ENCODE measurements at regions not wholly inside any gene's neighbourhood (a gene's known extent, or its start where the extent isn't known, plus 50 kb on each side); places are given as distances from the start of the nearest gene placed in this dataset.
"Not testable (repeated sequence)": the region's sequence is repeated elsewhere in the genome, so short reads cannot be mapped to it uniquely, and the experiment has no call there.

GRCh38 chr15:38799202-38799601, 234.6 kb upstream of the RASGRP1 start:
- DNase-seq (ENCODE audit: low read depth in 2 of 2) = not testable (repeated sequence)

- peak in 1 of 2 experiments; percentile 26 for DNase-seq (ENCODE audit: low read depth in 2 of 2)
Observed at GRCh38 chr15:38809621-38810020, 245.0 kb upstream of the RASGRP1 start.

- DNase-seq (ENCODE audit: low read depth in 2 of 2) = no peak
Observed at GRCh38 chr15:38810686-38811085, 246.1 kb upstream of the RASGRP1 start.

- not testable (repeated sequence) for DNase-seq (ENCODE audit: low read depth in 2 of 2)
Observed at GRCh38 chr15:38814254-38814653, 249.6 kb upstream of the RASGRP1 start.

GRCh38 chr15:38814891-38815290, 250.3 kb upstream of the RASGRP1 start:
- no peak for DNase-seq (ENCODE audit: low read depth in 2 of 2)

- peak; percentile 54 to 59 for DNase-seq (ENCODE audit: low read depth in 2 of 2)
Observed at GRCh38 chr15:38817427-38818156, 253.0 kb upstream of the RASGRP1 start.

GRCh38 chr15:38818157-38818790, 253.7 kb upstream of the RASGRP1 start:
- DNase-seq (ENCODE audit: low read depth in 2 of 2) = no peak

GRCh38 chr15:38819387-38819950, 254.9 kb upstream of the RASGRP1 start:
- DNase-seq (ENCODE audit: low read depth in 2 of 2) = no peak

- DNase-seq (ENCODE audit: low read depth in 2 of 2) = no peak
Observed at GRCh38 chr15:38823263-38823662, 258.6 kb upstream of the RASGRP1 start.

- no peak for DNase-seq (ENCODE audit: low read depth in 2 of 2)
Observed at GRCh38 chr15:38824719-38825118, 260.1 kb upstream of the RASGRP1 start.

- DNase-seq (ENCODE audit: low read depth in 2 of 2) = no peak
Observed at GRCh38 chr15:38826880-38827279, 262.3 kb upstream of the RASGRP1 start.

GRCh38 chr15:38828031-38828532, 263.5 kb upstream of the RASGRP1 start:
- peak; percentile 41 to 44 for DNase-seq (ENCODE audit: low read depth in 2 of 2)

GRCh38 chr15:38829086-38829485, 264.5 kb upstream of the RASGRP1 start:
- no peak for DNase-seq (ENCODE audit: low read depth in 2 of 2)

GRCh38 chr15:38842226-38842625, 277.6 kb upstream of the RASGRP1 start:
- no peak for DNase-seq (ENCODE audit: low read depth in 2 of 2)

- peak in 1 of 2 experiments; percentile 63 for DNase-seq (ENCODE audit: low read depth in 2 of 2)
Observed at GRCh38 chr15:38843051-38843501, 278.5 kb upstream of the RASGRP1 start.

- peak; percentile 94 to 95 for DNase-seq (ENCODE audit: low read depth in 2 of 2)
Observed at GRCh38 chr15:38843736-38844590, 279.3 kb upstream of the RASGRP1 start.

- DNase-seq (ENCODE audit: low read depth in 2 of 2) = no peak
Observed at GRCh38 chr15:38844736-38845135, 280.1 kb upstream of the RASGRP1 start.

- no peak for DNase-seq (ENCODE audit: low read depth in 2 of 2)
Observed at GRCh38 chr15:38846346-38846745, 281.7 kb upstream of the RASGRP1 start.

GRCh38 chr15:38847666-38848065, 283.1 kb upstream of the RASGRP1 start:
- no peak for DNase-seq (ENCODE audit: low read depth in 2 of 2)

GRCh38 chr15:38849046-38849445, 284.4 kb upstream of the RASGRP1 start:
- DNase-seq (ENCODE audit: low read depth in 2 of 2) = no peak

GRCh38 chr15:38852188-38852587, 287.6 kb upstream of the RASGRP1 start:
- DNase-seq (ENCODE audit: low read depth in 2 of 2) = not testable (repeated sequence)

GRCh38 chr15:38853608-38854007, 289.0 kb upstream of the RASGRP1 start:
- DNase-seq (ENCODE audit: low read depth in 2 of 2) = no peak
